ENCODE measurements at regions not wholly inside any gene's neighbourhood (a gene's known extent, or its start where the extent isn't known, plus 50 kb on each side); places are given as distances from the start of the nearest gene placed in this dataset.

- no peak for TF ChIP-seq CTCF (tag by site-specific recombination; IDR thresholded peaks at IDR 0.05)
- TF ChIP-seq ZNF24 (tag by site-specific recombination; IDR thresholded peaks at IDR 0.05), result no peak
- no peak for TF ChIP-seq ZIC2 (tag by site-specific recombination; IDR thresholded peaks at IDR 0.05)
- no peak for TF ChIP-seq ZNF16 (tag by site-specific recombination; IDR thresholded peaks at IDR 0.05; ENCODE audit: low read depth)
- no peak for TF ChIP-seq HIC1 (tag by site-specific recombination; IDR thresholded peaks at IDR 0.05)
- TF ChIP-seq TCF7L2 (IDR thresholded peaks at IDR 0.05; ENCODE audit: borderline replicate concordance, low read depth, low read length), result no peak
- TF ChIP-seq ZNF2 (tag by site-specific recombination; IDR thresholded peaks at IDR 0.05), result no peak
- no peak for TF ChIP-seq SALL2 (tag by site-specific recombination; IDR thresholded peaks at IDR 0.05; ENCODE audit: borderline replicate concordance)
- no peak for TF ChIP-seq ZNF704 (tag by site-specific recombination; IDR thresholded peaks at IDR 0.05)
- no peak for TF ChIP-seq BCL11A (tag by site-specific recombination; IDR thresholded peaks at IDR 0.05; ENCODE audit: low read depth)
- no peak for TF ChIP-seq PRDM6 (tag by site-specific recombination; IDR thresholded peaks at IDR 0.05)
- TF ChIP-seq ZNF274 (IDR thresholded peaks at IDR 0.05; ENCODE audit: low read length), result no peak
- no peak for TF ChIP-seq ZNF274 (tag by site-specific recombination; IDR thresholded peaks at IDR 0.05; ENCODE audit: borderline replicate concordance)
- no peak for TF ChIP-seq KLF17 (tag by site-specific recombination; IDR thresholded peaks at IDR 0.05)
Measured at GRCh38 chr18:55672574-55673361, 84.8 kb upstream of the TCF4 start.
